Endodermal cell (in vitro differentiated cells): ENCODE measurements at regions not wholly inside any gene's neighbourhood (a gene's known extent, or its start where the extent isn't known, plus 50 kb on each side); places are given as distances from the start of the nearest gene placed in this dataset.

ENCODE experiments used
- DNase-seq: peaks from one replicate; pipeline ENCODE4 v3.0.0-alpha.2; 2017
- H3K27ac ChIP-seq: 2 replicates; pipeline ENCODE4 v1.5.1; 2013; ENCODE audit warnings: mild to moderate bottlenecking, low read depth, low read length, moderate library complexity
- H3K27me3 ChIP-seq: 2 replicates; pipeline ENCODE4 v1.6.1; 2013; ENCODE audit warnings: mild to moderate bottlenecking, low read length, moderate library complexity; ENCODE audit not compliant: insufficient read depth, control insufficient read depth, poor library complexity, severe bottlenecking
- H3K36me3 ChIP-seq: 2 replicates; pipeline ENCODE4 v1.7.0; 2013; ENCODE audit warnings: mild to moderate bottlenecking, low read length, moderate library complexity; ENCODE audit not compliant: control insufficient read depth, insufficient read depth
- H3K4me1 ChIP-seq: one replicate; pipeline ENCODE4 v1.7.0; 2013; ENCODE audit warnings: low read length; ENCODE audit not compliant: control insufficient read depth, insufficient read depth
- H3K4me3 ChIP-seq: 2 replicates; pipeline ENCODE4 v1.5.1; 2013; ENCODE audit warnings: mild to moderate bottlenecking, low read length, moderate library complexity
- H3K9ac ChIP-seq: 2 replicates; pipeline ENCODE4 v1.6.1; 2013; ENCODE audit warnings: mild to moderate bottlenecking, low read length, moderate library complexity; ENCODE audit not compliant: poor library complexity, severe bottlenecking; ENCODE audit errors: extremely low read depth
- H3K9me3 ChIP-seq: 2 replicates; pipeline ENCODE4 v1.6.1; 2013; ENCODE audit warnings: mild to moderate bottlenecking, low read length, moderate library complexity; ENCODE audit not compliant: control insufficient read depth
- H3K27ac Mint-ChIP-seq: 2 replicates; pipeline ENCODE4 v1.8.0; 2020; ENCODE audit warnings: mixed read lengths
- H3K27me3 Mint-ChIP-seq: 2 replicates; pipeline ENCODE4 v1.8.0; 2021; ENCODE audit warnings: mild to moderate bottlenecking, mixed read lengths; ENCODE audit not compliant: insufficient read depth
- H3K36me3 Mint-ChIP-seq: 2 replicates; pipeline ENCODE4 v1.8.0; 2020; ENCODE audit warnings: low read depth, mixed read lengths
- H3K4me1 Mint-ChIP-seq: 2 replicates; pipeline ENCODE4 v1.8.0; 2020; ENCODE audit warnings: mixed read lengths
- H3K4me3 Mint-ChIP-seq: 2 replicates; pipeline ENCODE4 v1.8.0; 2020; ENCODE audit warnings: mild to moderate bottlenecking, moderate library complexity, mixed read lengths
- H3K9me3 Mint-ChIP-seq: 2 replicates; pipeline ENCODE4 v1.8.0; 2020; ENCODE audit warnings: mild to moderate bottlenecking, mixed read lengths
- CTCF ChIP-seq: fragments of 200-600 bp; sonication (generic); conservative IDR thresholded peaks from 2 replicates; pipeline ENCODE4 v1.5.0; 2021; ENCODE audit warnings: antibody characterized with exemption, mild to moderate bottlenecking
- WGBS, 2 experiments: methylation state at CpG; one replicate each; pipeline versions ENCODE4 v1.1.5 to v1.1.7; 2013; ENCODE audit warnings: missing lambda C conversion rate in 2 of 2, mixed read lengths in 1 of 2; ENCODE audit not compliant: insufficient coverage in 1 of 2, insufficient read length in 1 of 2; 5-methylcytosine and 5-hydroxymethylcytosine counted together

- Histone ChIP-seq H3K27me3 (no peaks in the 10 kb centered on the region), H3K36me3 (no peaks in the 10 kb centered on the region), H3K4me1 (no peaks in the 10 kb centered on the region), H3K9me3 (peaks cover 5% of the 10 kb centered on the region), H3K27ac (no peak overlapping the region), H3K9ac (no peak overlapping the region), H3K4me3 (no peak overlapping the region)
- no peak for DNase-seq
- no peak overlapping the region for H3K4me3 Mint-ChIP-seq
- 93 to 100% methylated on average over 2 to 4 of the region's 4 CpGs for WGBS, 2 experiments
- no peak overlapping the region for H3K27ac Mint-ChIP-seq
- no peaks in the 10 kb centered on the region for H3K36me3 Mint-ChIP-seq
- no peak for TF ChIP-seq CTCF
- no peaks in the 10 kb centered on the region for H3K4me1 Mint-ChIP-seq
- H3K27me3 Mint-ChIP-seq = no peaks in the 10 kb centered on the region
- peaks cover 2% of the 10 kb centered on the region for H3K9me3 Mint-ChIP-seq
Measured at GRCh38 chr3:105077060-105077822, 289.5 kb upstream of the ALCAM start.

- no peak for DNase-seq
- Mint-ChIP-seq H3K36me3 (no peaks in the 10 kb centered on the region), H3K4me1 (no peaks in the 10 kb centered on the region), H3K27ac (no peak overlapping the region), H3K27me3 (no peaks in the 10 kb centered on the region), H3K9me3 (no peaks in the 10 kb centered on the region), H3K4me3 (no peak overlapping the region)
- H3K36me3 ChIP-seq = no peaks in the 10 kb centered on the region
- no peak overlapping the region for H3K4me3 ChIP-seq
- H3K27ac ChIP-seq = no peak overlapping the region
- H3K9ac ChIP-seq = no peak overlapping the region
- H3K9me3 ChIP-seq = peaks cover 5% of the 10 kb centered on the region
- TF ChIP-seq CTCF = no peak
- WGBS, 2 experiments = 92% methylated on average over 1 of the region's 1 CpG; no CpG with 5 or more reads in 1 of the 2 experiments
- H3K27me3 ChIP-seq = no peaks in the 10 kb centered on the region
- H3K4me1 ChIP-seq = no peaks in the 10 kb centered on the region
Measured at GRCh38 chr3:105083945-105084344, 282.8 kb upstream of the ALCAM start.

GRCh38 chr3:105085506-105085905 lies 281.2 kb upstream of the ALCAM start:
- Mint-ChIP-seq H3K36me3 (no peaks in the 10 kb centered on the region), H3K27me3 (no peaks in the 10 kb centered on the region), H3K9me3 (no peaks in the 10 kb centered on the region), H3K4me3 (no peak overlapping the region), H3K4me1 (no peaks in the 10 kb centered on the region), H3K27ac (no peak overlapping the region)
- Histone ChIP-seq H3K36me3 (no peaks in the 10 kb centered on the region), H3K27me3 (no peaks in the 10 kb centered on the region), H3K4me3 (no peak overlapping the region), H3K9ac (no peak overlapping the region), H3K9me3 (peaks cover 4% of the 10 kb centered on the region), H3K4me1 (no peaks in the 10 kb centered on the region), H3K27ac (no peak overlapping the region)
- TF ChIP-seq CTCF = no peak
- DNase-seq = no peak
